Gastroesophageal sphincter (tissue), 3 donors: ENCODE measurements at regions not wholly inside any gene's neighbourhood (a gene's known extent, or its start where the extent isn't known, plus 50 kb on each side); places are given as distances from the start of the nearest gene placed in this dataset.

Source experiments
- CTCF ChIP-seq, 4 experiments: fragments of 200-600 bp in 2 of 4; fragments of 450-650 bp in 2 of 4; sonication (generic) in 1 of 4; IDR thresholded peaks; one replicate each; pipeline ENCODE4 v1.5.1; 2017 to 2019; ENCODE audit warnings: antibody characterized with exemption in 4 of 4, mild to moderate bottlenecking in 2 of 4, moderate library complexity in 2 of 4
- POLR2A ChIP-seq, 2 donors: fragments of 450-650 bp; IDR thresholded peaks; one replicate each; pipeline ENCODE4 v1.6.1; 2017; ENCODE audit warnings: antibody characterized with exemption in 2 of 2, mild to moderate bottlenecking in 2 of 2, moderate library complexity in 1 of 2

GRCh38 chr14:37932008-37932407 lies 275.7 kb upstream of the SSTR1 start:
- TF ChIP-seq POLR2A (IDR thresholded peaks at IDR 0.05) (no peak), CTCF (IDR thresholded peaks at IDR 0.05) (no peak)
